ENCODE measurements at regions not wholly inside any gene's neighbourhood (a gene's known extent, or its start where the extent isn't known, plus 50 kb on each side); places are given as distances from the start of the nearest gene placed in this dataset.

- no peak for DNase-seq
Measured at GRCh38 chr2:204049635-204050034, 113.1 kb downstream of the ICOS start.

DNA sequence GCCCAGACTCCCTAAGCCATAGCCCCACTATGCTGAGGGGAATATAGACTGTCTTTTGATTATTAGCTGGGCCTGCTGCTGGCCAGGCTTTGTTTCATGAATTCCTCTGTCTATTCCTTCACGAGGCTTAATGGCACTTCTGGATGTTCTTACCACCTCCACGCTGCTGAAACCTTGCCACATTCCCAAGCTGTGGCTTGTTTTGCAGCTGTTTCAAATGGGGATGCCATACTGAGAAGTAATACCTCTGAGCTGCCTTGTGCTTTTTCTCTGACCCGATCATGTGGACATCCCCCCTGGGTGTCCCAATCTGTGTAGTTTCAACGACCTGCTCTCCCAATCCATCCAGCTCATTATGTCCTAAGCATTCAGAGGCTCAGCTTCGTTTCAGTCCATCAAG is 114.1 kb downstream of the ICOS start:
- no peak for DNase-seq

DNA sequence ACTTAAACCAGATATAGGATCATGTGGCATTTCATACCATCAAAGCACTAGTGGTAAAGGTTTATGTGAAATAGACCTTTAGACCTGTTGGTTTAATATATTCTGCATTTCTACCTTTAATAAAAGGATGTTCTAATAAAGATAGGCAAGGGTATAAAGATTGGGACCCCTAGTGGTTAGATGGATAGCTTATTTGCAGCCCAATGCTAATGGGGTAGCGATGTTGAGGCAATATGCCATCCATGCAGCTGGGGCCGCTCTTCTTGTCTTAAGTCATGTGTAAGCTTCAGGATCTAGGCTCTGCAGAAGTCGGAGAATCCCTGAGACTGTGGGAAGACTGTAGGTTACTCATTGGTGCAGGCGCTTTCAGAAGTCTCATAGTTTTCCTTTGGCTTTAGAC is 114.9 kb downstream of the ICOS start:
- no peak for DNase-seq

GRCh38 chr2:204051984-204052556 is 115.5 kb downstream of the ICOS start:
- no peak for DNase-seq

- DNase-seq, result no peak
Measured at GRCh38 chr2:204059016-204059415, 122.5 kb downstream of the ICOS start.

- peak in 2 of 3 experiments; percentile 15 to 60 for DNase-seq
Measured at GRCh38 chr2:204060841-204061240, 124.3 kb downstream of the ICOS start.

GRCh38 chr2:204061241-204061640 is 124.7 kb downstream of the ICOS start:
- peak in 2 of 3 experiments; percentile 38 to 60 for DNase-seq

DNA sequence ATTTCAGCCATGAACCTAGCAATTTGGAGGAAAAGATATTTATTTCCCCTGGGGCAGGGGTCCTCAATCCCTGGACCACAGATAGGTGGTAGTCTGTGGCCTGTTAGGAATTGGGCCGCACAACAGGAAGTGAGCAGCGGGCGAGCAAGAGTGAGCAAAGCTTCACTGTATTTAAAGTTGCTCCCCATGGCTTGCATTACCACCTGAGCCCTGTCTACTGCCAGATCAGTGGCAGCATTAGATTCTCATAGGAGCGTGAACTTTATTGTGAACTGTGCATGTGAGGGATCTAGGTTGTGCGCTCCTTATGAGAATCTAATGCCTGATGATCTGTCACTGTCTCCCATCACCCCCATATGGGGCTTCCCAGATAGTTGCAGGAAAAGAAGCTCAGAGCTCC is 127.6 kb downstream of the ICOS start:
- no peak for DNase-seq

DNA sequence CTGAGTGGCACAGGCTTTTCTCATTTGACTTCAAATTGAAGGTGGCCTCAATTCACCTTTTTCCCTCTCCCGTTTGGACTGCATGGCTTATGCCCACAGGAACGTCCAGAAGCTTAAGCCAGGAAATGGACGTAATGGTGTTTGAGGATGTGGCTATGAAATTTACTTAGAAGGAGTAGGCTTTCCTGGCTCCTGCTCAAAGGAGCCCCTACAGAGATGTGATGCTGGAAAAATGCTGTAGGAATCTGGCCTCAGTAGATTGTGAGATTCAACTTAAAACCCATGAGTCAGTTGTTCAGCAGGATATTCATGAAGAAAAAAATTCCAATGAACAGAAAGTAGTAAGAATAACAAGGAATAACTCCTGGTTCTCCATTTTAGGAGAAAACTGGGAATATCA is 129.0 kb downstream of the ICOS start:
- DNase-seq, result no peak

DNA sequence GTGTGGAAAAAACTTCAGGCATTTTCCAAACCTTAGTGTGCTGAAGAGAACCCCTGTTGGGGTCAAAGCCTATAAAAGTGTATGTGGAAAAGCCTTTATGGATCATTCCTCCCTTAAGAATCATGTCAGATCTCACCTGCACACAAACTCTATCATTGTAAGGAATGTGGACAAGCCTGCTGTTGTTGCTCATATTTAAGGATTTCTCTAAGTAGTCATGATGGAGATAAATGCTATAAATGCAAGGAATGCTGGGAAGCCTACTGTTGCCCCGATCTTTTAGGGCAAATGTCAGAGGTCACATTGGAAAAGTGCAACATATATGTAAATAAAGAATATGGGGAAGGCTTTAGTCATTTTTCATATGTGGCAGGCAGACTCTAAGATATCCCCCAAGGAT is 129.5 kb downstream of the ICOS start:
- no peak for DNase-seq

DNA sequence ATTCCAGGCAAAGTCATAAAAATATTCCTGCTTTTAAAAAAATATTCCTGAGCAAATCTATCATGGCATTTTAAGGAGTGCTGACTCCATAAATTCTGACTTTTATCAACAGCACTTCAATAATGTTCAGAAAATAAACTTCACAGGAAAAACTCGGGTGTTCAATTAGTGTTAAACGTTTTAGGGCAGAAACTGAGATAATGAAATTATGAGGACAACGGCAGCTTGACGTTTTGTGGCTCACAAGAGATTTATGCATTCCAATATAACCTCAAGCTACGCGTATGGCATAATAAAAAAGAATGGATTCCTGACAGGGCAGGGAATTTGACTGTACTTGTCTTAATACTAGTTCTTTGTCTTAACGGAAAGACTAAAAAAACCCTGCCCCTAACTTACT is 133.2 kb downstream of the ICOS start:
- no peak for DNase-seq

- DNase-seq, result peak; percentile 6 to 33 (median 32)
Measured at GRCh38 chr2:204072443-204073324, 136.1 kb downstream of the ICOS start.

- DNase-seq, result no peak
Measured at GRCh38 chr2:204074456-204074855, 137.9 kb downstream of the ICOS start.

- DNase-seq, result no peak
Measured at GRCh38 chr2:204078003-204078698, 141.6 kb downstream of the ICOS start.

DNA sequence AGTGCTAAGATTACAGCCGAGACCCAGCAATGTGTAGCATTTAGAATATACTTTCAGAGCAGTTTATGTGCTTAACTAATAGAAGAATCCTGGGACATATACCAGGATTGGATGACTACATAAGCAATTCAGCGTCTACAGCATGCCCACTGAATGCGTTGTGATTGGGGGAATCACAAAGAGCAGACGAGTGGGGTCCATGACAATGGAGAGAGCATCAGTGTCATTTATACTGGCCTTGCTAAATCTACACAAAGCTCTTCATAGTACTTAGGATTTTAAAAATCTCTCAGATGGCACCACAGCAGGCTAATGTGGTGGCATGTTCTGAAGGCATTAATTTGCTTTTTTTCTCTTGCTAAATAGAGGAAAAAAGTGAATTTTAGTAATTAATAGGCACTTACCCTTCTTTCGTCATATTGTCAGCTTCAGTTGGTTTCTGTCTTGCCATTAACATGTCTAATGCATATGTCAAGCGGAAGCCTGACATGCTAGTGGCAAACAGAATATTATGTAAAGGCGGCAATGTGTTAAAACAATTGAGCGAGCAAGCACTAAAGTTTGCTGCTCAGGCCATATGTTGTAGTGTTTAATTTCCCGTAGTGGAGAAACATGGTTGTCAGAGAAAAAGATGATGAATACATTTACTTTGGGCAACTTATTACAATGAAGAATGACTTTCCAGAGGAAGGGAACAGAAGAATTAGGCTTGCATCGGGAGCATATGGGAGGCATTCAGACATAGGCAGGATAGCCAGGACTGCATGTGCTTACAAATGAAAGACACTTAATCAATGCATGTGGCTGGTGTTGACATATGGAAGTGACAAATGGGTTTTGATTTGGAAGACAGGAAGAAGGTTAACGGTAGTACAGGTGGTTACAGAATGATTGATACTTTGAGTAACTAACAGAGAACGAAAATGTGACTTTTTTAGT is 145.2 kb downstream of the ICOS start:
- DNase-seq, result peak in 1 of 3 experiments; percentile 16

GRCh38 chr2:204086167-204086566 is 149.6 kb downstream of the ICOS start:
- no peak for DNase-seq

GRCh38 chr2:204089105-204089504 is 152.5 kb downstream of the ICOS start:
- no peak for DNase-seq

DNA sequence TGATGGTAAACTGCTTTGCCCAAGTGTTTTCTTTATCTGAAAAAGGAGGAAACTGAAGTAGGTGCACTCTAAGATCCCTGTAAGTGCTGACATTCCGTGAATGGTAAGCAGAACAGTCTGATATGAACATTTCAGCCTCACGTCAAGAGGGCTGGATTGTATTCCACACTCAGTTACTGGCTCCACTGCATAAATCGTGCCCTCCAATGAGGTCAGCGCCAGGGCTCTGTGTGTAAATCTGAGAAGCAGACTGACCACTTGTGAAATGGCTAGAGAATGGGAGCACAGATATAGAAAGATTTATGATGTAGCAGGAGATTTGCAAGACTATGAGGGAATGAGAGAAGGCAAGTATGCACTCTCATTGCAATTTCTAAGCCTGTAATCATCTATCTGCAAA is 153.0 kb downstream of the ICOS start:
- DNase-seq, result no peak

- DNase-seq, result no peak
Measured at GRCh38 chr2:204090021-204090420, 153.5 kb downstream of the ICOS start.

DNA sequence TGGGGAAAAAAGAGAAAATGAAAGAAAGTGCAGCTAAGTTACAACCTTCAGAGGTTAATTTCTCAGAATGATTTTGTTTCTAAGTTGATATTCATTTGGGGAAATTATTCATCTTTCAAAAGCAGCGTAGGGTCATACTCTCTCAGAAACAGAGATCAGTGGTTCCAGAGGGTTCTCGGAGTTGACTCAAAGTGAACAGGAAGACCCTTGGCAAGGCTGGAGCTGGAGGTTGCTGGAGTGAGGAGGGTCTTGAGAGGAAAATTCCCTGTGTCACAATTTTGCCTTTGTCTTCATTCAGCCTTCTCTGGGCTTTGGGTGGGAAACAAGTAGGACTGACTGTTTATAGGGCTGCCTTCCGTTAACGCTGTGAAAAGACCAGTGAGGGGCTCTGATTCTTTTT is 168.2 kb downstream of the ICOS start:
- DNase-seq, result no peak

DNA sequence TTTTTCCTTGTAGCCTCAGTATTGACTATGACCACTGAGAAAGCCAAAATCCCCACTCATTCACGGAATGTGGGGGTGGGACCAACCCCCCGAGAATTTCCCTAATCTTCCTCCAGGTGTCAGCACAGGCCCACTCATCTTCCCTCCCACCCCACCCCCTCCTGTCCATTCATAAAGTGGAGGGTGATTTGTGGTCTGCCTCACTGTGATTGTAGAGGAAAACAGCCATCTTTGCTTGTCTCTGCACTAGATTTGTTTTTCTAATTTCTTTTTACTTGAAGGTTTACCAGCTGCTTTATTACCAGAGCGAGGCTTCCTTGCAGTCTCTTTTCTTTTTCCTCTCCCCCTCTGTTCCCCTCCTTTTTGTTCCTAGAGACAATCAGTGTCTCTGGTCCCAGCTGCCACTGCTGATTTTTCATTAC is 171.8 kb downstream of the ICOS start:
- peak; percentile 25 to 83 (median 51) for DNase-seq

GRCh38 chr2:204108781-204109295 is 172.3 kb downstream of the ICOS start:
- DNase-seq, result no peak

All from NCI-H1417 (cell line).